ENCODE measurements at regions not wholly inside any gene's neighbourhood (a gene's known extent, or its start where the extent isn't known, plus 50 kb on each side); places are given as distances from the start of the nearest gene placed in this dataset.

DNA sequence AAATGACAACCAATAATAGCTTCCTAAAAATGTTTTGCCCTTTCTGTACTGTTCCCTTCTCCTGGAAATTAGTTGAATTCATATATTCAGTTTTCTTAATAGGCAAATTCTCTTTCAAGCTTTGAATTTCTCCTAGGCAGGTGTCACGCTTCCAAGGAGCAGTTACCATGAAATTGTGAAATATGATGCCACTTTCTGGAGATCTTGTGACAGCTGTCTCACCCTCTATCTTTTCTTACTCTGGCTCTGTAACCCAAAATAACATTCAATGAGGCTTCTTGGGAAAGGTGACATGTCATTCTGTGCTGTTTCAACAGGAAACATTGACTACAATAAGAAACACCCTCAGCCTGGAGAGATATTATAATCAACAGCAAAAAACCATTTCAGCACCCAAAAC is 80.3 kb upstream of the MRI1 start:
- in situ Hi-C loops (cut with HindIII; ENCODE audit: extremely low pct_ligation_motif_present, low pct_unique_long_range_greater_than_20kb), result no loop called here
- Histone ChIP-seq H3K9me3 (ENCODE audit: low read length) (peaks cover 22% of the 10 kb centered on the region), H3K4me1 (ENCODE audit: insufficient read depth, low read length) (no peaks in the 10 kb centered on the region), H3K27me3 (ENCODE audit: control insufficient read depth in 1 of 2, insufficient read depth in 2 of 2, low read length in 2 of 2) (no peaks in the 10 kb centered on the region), H3K36me3 (replicated peaks in 1 of 2; ENCODE audit: control insufficient read depth in 1 of 2, insufficient read depth in 2 of 2, low read length in 2 of 2) (no peaks in the 10 kb centered on the region), H3K9ac (ENCODE audit: insufficient read depth, low read depth, low read length) (no peak overlapping the region), H3K27ac (ENCODE audit: extremely low read length, insufficient read depth, low read length) (no peak overlapping the region), H3K79me2 (ENCODE audit: insufficient read depth, low read length) (no peaks in the 10 kb centered on the region), H2AFZ (ENCODE audit: low read length) (no peak overlapping the region), H3K4me2 (ENCODE audit: low read depth, low read length) (no peak overlapping the region), H4K20me1 (ENCODE audit: insufficient read depth, low read length) (no peaks in the 10 kb centered on the region), H3K4me3 (replicated peaks in 1 of 3; ENCODE audit: insufficient read depth in 1 of 3, low read depth in 2 of 3, low read length in 3 of 3) (no peak overlapping the region)
- no TSS peak for BruUV-seq (replicated peaks)
- ChIA-PET POLR2A (no interaction called here), CTCF (ENCODE audit: low intra/inter-chr PET ratio, low total read pairs) (no interaction called here)
- ATAC-seq (no peak), FAIRE-seq (no peak), DNase-seq (ENCODE audit: low spot score) (no peak)
- 0% methylated on average over 1 of the region's 1 CpG for WGBS (ENCODE audit: low lambda C conversion rate)
- intact Hi-C loops (cut with micrococcal nuclease; ENCODE audit: unreplicated experiment), result no loop called here
- TF ChIP-seq NFATC3 (CRISPR knock-in tag; IDR thresholded peaks at IDR 0.05) (no peak), AHDC1 (CRISPR knock-in tag; IDR thresholded peaks at IDR 0.05; ENCODE audit: borderline replicate concordance) (no peak), IRX3 (CRISPR knock-in tag; IDR thresholded peaks at IDR 0.05; ENCODE audit: borderline replicate concordance, low read depth) (no peak), DDIT3 (CRISPR knock-in tag; IDR thresholded peaks at IDR 0.05) (no peak), TFDP2 (CRISPR knock-in tag; IDR thresholded peaks at IDR 0.05) (no peak), TEAD2 (CRISPR knock-in tag; IDR thresholded peaks at IDR 0.05) (no peak), ZNF761 (CRISPR knock-in tag; conservative IDR thresholded peaks at IDR 0.05) (no peak), REL (CRISPR knock-in tag; conservative IDR thresholded peaks at IDR 0.05) (no peak), ZNF543 (CRISPR knock-in tag; IDR thresholded peaks at IDR 0.05) (no peak), TP53 (CRISPR knock-in tag; conservative IDR thresholded peaks at IDR 0.05) (no peak), ZNF619 (CRISPR knock-in tag; IDR thresholded peaks at IDR 0.05) (no peak), TEF (CRISPR knock-in tag; IDR thresholded peaks at IDR 0.05) (no peak), ZBTB7A (CRISPR knock-in tag; IDR thresholded peaks at IDR 0.05) (no peak), TCF7L2 (IDR thresholded peaks at IDR 0.05; ENCODE audit: low read depth, low read length) (no peak)
- TF ChIP-seq, protein P1, sequence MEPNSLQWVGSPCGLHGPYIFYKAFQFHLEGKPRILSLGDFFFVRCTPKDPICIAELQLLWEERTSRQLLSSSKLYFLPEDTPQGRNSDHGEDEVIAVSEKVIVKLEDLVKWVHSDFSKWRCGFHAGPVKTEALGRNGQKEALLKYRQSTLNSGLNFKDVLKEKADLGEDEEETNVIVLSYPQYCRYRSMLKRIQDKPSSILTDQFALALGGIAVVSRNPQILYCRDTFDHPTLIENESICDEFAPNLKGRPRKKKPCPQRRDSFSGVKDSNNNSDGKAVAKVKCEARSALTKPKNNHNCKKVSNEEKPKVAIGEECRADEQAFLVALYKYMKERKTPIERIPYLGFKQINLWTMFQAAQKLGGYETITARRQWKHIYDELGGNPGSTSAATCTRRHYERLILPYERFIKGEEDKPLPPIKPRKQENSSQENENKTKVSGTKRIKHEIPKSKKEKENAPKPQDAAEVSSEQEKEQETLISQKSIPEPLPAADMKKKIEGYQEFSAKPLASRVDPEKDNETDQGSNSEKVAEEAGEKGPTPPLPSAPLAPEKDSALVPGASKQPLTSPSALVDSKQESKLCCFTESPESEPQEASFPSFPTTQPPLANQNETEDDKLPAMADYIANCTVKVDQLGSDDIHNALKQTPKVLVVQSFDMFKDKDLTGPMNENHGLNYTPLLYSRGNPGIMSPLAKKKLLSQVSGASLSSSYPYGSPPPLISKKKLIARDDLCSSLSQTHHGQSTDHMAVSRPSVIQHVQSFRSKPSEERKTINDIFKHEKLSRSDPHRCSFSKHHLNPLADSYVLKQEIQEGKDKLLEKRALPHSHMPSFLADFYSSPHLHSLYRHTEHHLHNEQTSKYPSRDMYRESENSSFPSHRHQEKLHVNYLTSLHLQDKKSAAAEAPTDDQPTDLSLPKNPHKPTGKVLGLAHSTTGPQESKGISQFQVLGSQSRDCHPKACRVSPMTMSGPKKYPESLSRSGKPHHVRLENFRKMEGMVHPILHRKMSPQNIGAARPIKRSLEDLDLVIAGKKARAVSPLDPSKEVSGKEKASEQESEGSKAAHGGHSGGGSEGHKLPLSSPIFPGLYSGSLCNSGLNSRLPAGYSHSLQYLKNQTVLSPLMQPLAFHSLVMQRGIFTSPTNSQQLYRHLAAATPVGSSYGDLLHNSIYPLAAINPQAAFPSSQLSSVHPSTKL (CRISPR knock-in tag; IDR thresholded peaks at IDR 0.05), result no peak

All from HepG2 (cell line).